NT2/D1 (cell line): ENCODE measurements at regions not wholly inside any gene's neighbourhood (a gene's known extent, or its start where the extent isn't known, plus 50 kb on each side); places are given as distances from the start of the nearest gene placed in this dataset.

Experiments
- SUZ12 ChIP-seq: IDR thresholded peaks from 2 replicates; pipeline ENCODE4 v1.6.1; 2011; ENCODE audit not compliant: insufficient read length, insufficient read depth; ENCODE audit errors: extremely low read depth
- YY1 ChIP-seq: IDR thresholded peaks from 2 replicates; pipeline ENCODE4 v1.6.1; 2011; ENCODE audit not compliant: insufficient read length, insufficient read depth
- ZNF274 ChIP-seq: IDR thresholded peaks from 2 replicates; pipeline ENCODE4 v1.6.1; 2011; ENCODE audit warnings: mild to moderate bottlenecking, low read depth, low read length

- TF ChIP-seq YY1: no peak
- no peak for TF ChIP-seq SUZ12
- no peak for TF ChIP-seq ZNF274
Measured at GRCh38 chr1:87804128-87804527, 475.4 kb downstream of the LMO4 start.
